Right lobe of liver (tissue), 4 donors: ENCODE measurements at regions not wholly inside any gene's neighbourhood (a gene's known extent, or its start where the extent isn't known, plus 50 kb on each side); places are given as distances from the start of the nearest gene placed in this dataset.

ENCODE experiments used
- CTCF ChIP-seq, 4 donors: fragments of 200-600 bp in 3 of 4; fragments of 450-650 bp in 1 of 4; IDR thresholded peaks; one replicate each; pipeline versions ENCODE4 v1.5.1 to v1.8.0; 2016 to 2022; ENCODE audit warnings: antibody characterized with exemption in 4 of 4, mild to moderate bottlenecking in 2 of 4
- POLR2A ChIP-seq: fragments of 450-650 bp; IDR thresholded peaks from one replicate; pipeline ENCODE4 v1.6.1; 2017; ENCODE audit warnings: antibody characterized with exemption, mild to moderate bottlenecking
- donor health status: DM: no; HTN: no; CAD: no.
- donor health status: DM: no; HTN: no; CAD: no.
- donor health status: DM: no; HTN: yes; CAD: no.

GRCh38 chr2:147173189-147173581 is 671.6 kb upstream of the ACVR2A start:
- TF ChIP-seq CTCF (IDR thresholded peaks at IDR 0.05) (no peak), POLR2A (no peak)
